ENCODE measurements at regions not wholly inside any gene's neighbourhood (a gene's known extent, or its start where the extent isn't known, plus 50 kb on each side); places are given as distances from the start of the nearest gene placed in this dataset.
"Not testable (repeated sequence)": the region's sequence is repeated elsewhere in the genome, so short reads cannot be mapped to it uniquely, and the experiment has no call there.

DNA sequence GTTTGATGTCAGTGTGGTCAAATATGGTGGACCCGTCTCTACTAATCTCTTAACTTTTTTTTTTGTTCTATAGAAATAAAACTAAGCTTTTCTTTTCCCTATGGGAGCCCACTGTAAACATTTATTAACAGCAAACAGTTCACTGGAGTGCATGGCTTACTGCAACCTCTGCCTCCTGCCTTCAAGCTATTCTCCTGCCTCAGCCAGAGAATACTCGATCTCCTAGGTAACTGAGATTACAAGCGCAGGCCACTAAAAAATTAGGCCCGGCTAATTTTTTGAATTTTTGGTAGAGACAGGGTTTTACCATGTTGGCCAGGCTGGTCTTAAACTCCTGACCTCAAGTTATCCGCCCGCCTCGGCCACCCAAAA, 80.0 kb downstream of the PPIAL4G start:
- H3K36me3 ChIP-seq; intact Hi-C loops (cut with DNase I; ENCODE audit: low total_unique reads); H3K9me3 ChIP-seq; DNase-seq; H3K27me3 ChIP-seq; in situ Hi-C loops (cut with MboI; ENCODE audit: low pct_ligation_motif_present in 1 of 4, low pct_unique_long_range_greater_than_20kb in 1 of 4, low sequenced_read_pairs in 3 of 4): not testable (repeated sequence)
- Histone ChIP-seq H3K4me1 (peaks cover 0 to 12% (median 1%) of the 10 kb centered on the region in 4 donors), H3K27ac (peak overlapping the region in 3 of 4 donors; percentile 76 to 82 (median 81)), H3K4me3 (peak overlapping the region in 1 of 4 donors; percentile 63)
- WGBS, 2 donors (ENCODE audit: low coverage in 1 of 2), result 33 to 54% methylated on average over 1 to 4 of the region's 7 CpGs

DNA sequence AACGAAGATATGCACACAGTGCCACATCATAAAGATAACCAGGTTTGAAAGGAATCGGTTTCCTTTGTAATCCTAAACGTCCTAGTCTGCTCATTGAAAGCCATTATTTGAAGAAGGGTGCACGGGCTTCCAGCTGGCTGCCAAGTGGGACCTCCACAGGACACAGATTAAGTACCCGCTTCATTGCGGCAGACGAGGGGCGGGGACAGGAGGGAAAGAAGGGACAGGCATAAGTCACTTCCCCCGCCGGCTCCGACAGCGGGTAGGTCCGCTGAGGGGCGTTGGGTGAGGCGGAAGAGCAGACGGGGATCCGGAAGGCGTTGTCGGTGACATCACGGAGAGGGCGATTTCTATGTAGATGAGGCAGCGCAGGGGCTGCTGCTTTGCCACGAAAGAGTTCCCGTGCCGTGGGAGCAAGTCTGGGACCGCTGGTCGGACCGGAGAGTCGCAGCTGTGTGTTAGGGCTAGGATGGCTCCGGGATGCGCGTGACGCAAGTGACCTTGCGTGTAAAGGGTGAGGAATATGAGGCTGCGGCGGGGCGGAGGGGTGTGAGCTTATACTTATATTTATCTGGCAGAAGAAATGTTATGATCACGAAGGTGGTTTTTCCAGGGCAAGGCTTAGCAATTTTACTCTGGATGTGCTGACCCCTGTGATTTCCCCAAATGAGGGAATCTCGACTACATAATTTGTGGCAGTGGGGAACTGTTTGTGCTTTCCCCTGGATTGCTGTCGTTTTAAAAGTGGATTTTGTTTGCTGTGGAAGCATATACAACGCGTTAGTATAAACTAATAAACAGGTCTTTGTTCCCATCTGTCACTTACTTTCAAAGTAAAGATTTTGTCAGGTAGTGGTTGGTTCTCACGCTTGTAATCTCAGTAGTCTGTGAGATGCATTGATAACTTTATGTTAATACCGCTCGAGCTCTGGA, 80.7 kb downstream of the PPIAL4G start:
- peak; percentile 90 for DNase-seq
- H3K27me3 ChIP-seq; intact Hi-C loops (cut with DNase I; ENCODE audit: low total_unique reads); H3K9me3 ChIP-seq; H3K36me3 ChIP-seq; in situ Hi-C loops (cut with MboI; ENCODE audit: low pct_ligation_motif_present in 1 of 4, low pct_unique_long_range_greater_than_20kb in 1 of 4, low sequenced_read_pairs in 3 of 4): not testable (repeated sequence)
- TF ChIP-seq POLR2AphosphoS5 (IDR thresholded peaks at IDR 0.05) (peak; percentile 44 to 88 (median 87)), POLR2A (IDR thresholded peaks at IDR 0.05) (peak; percentile 88)
- Histone ChIP-seq H3K27ac (peak overlapping the region; percentile 76 to 82 (median 78)), H3K4me1 (peaks cover 0 to 12% (median 1%) of the 10 kb centered on the region in 4 donors), H3K4me3 (peak overlapping the region; percentile 31 to 63 (median 46))
- 1 to 9% methylated on average over 7 to 45 of the region's 45 CpGs for WGBS, 2 donors (ENCODE audit: low coverage in 1 of 2)

DNA sequence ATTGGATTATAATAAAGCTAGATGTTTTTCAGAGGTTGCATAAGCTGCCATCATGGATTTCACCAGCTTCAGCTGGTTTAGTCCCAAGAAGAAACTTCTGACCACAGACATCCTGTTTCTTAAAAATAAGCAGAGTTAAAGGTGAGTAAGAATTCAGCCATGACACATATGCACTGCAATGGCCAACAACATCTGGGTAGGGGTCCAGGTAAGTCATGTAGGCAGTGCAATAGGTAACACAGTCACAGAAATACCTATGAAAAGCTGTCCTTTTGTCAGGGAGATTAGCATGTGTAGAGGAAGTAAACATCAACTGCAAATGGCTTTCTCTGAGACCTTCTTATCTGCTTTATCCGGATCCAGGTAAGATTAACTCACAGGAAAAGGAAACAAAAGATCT, 85.6 kb downstream of the PPIAL4G start:
- H3K36me3 ChIP-seq; DNase-seq; intact Hi-C loops (cut with DNase I; ENCODE audit: low total_unique reads); H3K9me3 ChIP-seq; H3K4me1 ChIP-seq; H3K27ac ChIP-seq; H3K4me3 ChIP-seq; in situ Hi-C loops (cut with MboI; ENCODE audit: low pct_ligation_motif_present in 1 of 4, low pct_unique_long_range_greater_than_20kb in 1 of 4, low sequenced_read_pairs in 3 of 4); H3K27me3 ChIP-seq: not testable (repeated sequence)
- 21% methylated on average over 1 of the region's 1 CpG; no CpG with 5 or more reads in 1 of the 2 donors for WGBS, 2 donors (ENCODE audit: low coverage in 1 of 2)

DNA sequence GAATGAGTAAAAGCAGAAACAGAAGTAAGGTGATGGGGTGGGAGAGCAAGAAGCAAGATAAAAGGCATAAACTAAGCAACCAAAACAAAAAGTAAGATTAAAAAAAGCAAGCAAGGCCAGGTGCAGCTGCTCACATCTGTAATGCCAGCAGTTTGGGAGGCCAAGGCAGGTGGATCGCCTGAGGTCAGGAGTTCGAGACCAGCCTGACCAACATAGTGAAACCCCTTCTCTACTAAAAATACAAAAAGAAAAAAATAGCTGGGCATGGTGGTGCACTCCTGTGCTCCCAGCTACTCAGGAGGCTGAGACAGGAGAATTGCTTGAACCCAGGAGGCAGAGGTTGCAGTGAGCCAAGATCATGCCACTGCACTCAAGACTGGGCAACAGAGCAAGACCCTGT, 90.6 kb downstream of the PPIAL4G start:
- H3K27me3 ChIP-seq; intact Hi-C loops (cut with DNase I; ENCODE audit: low total_unique reads); H3K4me3 ChIP-seq; DNase-seq; H3K36me3 ChIP-seq; H3K9me3 ChIP-seq; H3K27ac ChIP-seq; in situ Hi-C loops (cut with MboI; ENCODE audit: low pct_ligation_motif_present in 1 of 4, low pct_unique_long_range_greater_than_20kb in 1 of 4, low sequenced_read_pairs in 3 of 4); H3K4me1 ChIP-seq: not testable (repeated sequence)
- WGBS, 2 donors (ENCODE audit: low coverage in 1 of 2), result 70 to 88% methylated on average over 2 of the region's 2 CpGs

DNA sequence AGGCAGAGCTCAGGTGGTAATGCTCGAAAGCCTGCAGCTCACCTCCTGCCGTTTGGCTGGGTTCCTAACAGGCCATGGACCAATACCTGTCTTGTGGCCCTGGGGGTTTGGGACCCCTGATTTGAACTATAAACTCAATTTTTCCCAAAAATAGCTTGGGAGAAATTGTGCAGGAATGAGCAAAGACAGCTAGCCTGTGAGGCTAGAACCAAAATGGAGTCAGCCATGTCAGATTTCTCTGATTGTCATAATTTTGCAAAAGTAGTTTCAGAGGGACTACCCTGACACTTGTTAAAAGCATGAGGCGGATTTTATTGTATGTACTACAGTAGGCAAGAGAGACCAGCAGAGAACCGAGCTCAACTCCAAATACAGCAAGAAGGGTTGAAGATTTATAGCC, 91.8 kb downstream of the PPIAL4G start:
- H3K36me3 ChIP-seq; H3K27me3 ChIP-seq; DNase-seq; H3K9me3 ChIP-seq; H3K27ac ChIP-seq; H3K4me3 ChIP-seq; H3K4me1 ChIP-seq; intact Hi-C loops (cut with DNase I; ENCODE audit: low total_unique reads); in situ Hi-C loops (cut with MboI; ENCODE audit: low pct_ligation_motif_present in 1 of 4, low pct_unique_long_range_greater_than_20kb in 1 of 4, low sequenced_read_pairs in 3 of 4): not testable (repeated sequence)
- 78 to 88% methylated on average over 2 to 4 of the region's 4 CpGs for WGBS, 2 donors (ENCODE audit: low coverage in 1 of 2)

DNA sequence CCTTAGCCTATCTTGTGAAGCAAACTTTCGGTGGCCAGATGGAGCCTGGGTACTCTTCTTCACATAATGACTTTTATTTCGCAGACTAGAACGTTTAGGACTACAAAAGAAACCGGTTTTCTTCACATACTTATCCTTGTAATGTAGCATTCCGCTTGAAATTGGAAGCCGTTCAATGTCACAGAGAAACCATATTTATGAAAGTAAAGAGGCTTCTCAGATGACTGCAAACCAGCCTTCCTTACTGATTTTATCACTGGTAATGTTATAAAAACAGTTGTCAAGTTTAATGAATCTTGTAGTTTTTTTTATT, 94.1 kb downstream of the PPIAL4G start:
- intact Hi-C loops (cut with DNase I; ENCODE audit: low total_unique reads), result no loop called here
- in situ Hi-C loops (cut with MboI; ENCODE audit: low pct_ligation_motif_present in 1 of 4, low pct_unique_long_range_greater_than_20kb in 1 of 4, low sequenced_read_pairs in 3 of 4), result no loop called here
- H3K27me3 ChIP-seq, result no peaks in the 10 kb centered on the region
- no peaks in the 10 kb centered on the region for H3K9me3 ChIP-seq
- no peak for DNase-seq
- H3K4me1 ChIP-seq, result peaks cover 0 to 6% (median 5%) of the 10 kb centered on the region in 4 donors
- TF ChIP-seq, protein P1, sequence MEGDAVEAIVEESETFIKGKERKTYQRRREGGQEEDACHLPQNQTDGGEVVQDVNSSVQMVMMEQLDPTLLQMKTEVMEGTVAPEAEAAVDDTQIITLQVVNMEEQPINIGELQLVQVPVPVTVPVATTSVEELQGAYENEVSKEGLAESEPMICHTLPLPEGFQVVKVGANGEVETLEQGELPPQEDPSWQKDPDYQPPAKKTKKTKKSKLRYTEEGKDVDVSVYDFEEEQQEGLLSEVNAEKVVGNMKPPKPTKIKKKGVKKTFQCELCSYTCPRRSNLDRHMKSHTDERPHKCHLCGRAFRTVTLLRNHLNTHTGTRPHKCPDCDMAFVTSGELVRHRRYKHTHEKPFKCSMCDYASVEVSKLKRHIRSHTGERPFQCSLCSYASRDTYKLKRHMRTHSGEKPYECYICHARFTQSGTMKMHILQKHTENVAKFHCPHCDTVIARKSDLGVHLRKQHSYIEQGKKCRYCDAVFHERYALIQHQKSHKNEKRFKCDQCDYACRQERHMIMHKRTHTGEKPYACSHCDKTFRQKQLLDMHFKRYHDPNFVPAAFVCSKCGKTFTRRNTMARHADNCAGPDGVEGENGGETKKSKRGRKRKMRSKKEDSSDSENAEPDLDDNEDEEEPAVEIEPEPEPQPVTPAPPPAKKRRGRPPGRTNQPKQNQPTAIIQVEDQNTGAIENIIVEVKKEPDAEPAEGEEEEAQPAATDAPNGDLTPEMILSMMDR (IDR thresholded peaks at IDR 0.05), result no peak
- TF ChIP-seq POLR2A (IDR thresholded peaks at IDR 0.05) (no peak), POLR2AphosphoS5 (IDR thresholded peaks at IDR 0.05) (no peak), EP300 (IDR thresholded peaks at IDR 0.05; ENCODE audit: low read depth) (no peak)
- H3K36me3 ChIP-seq, result no peaks in the 10 kb centered on the region
- H3K27ac ChIP-seq, result peak overlapping the region; percentile 80 to 88 (median 84)
- WGBS, 2 donors (ENCODE audit: low coverage in 1 of 2), result 22 to 23% methylated on average over 6 of the region's 6 CpGs
- peak overlapping the region in 3 of 4 donors; percentile 42 to 50 (median 44) for H3K4me3 ChIP-seq

Measured in transverse colon (tissue), 4 donors.